ENCODE measurements at regions not wholly inside any gene's neighbourhood (a gene's known extent, or its start where the extent isn't known, plus 50 kb on each side); places are given as distances from the start of the nearest gene placed in this dataset.

- TF ChIP-seq CTCF (IDR thresholded peaks at IDR 0.05; ENCODE audit: poor library complexity), result no peak
- TF ChIP-seq EZH2 (IDR thresholded peaks at IDR 0.05; ENCODE audit: borderline replicate concordance), result no peak
- TF ChIP-seq EZH2phosphoT487 (IDR thresholded peaks at IDR 0.05; ENCODE audit: low read depth, severe bottlenecking, unreplicated experiment), result no peak
Observed at GRCh38 chr6:76633259-76633658, 560.8 kb upstream of the IMPG1 start.

All from hepatocyte (in vitro differentiated cells).